Right cardiac atrium (tissue), 5 donors: ENCODE measurements at regions not wholly inside any gene's neighbourhood (a gene's known extent, or its start where the extent isn't known, plus 50 kb on each side); places are given as distances from the start of the nearest gene placed in this dataset.

ENCODE experiments used
- ATAC-seq, 2 donors: fragments of 200-7000 bp; cut with Tn5 transposase; one replicate each; pipeline versions ENCODE4 v1.8.0 to v1.9.1; 2020; ENCODE audit warnings: moderate library complexity in 2 of 2, mild to moderate bottlenecking in 1 of 2
- DNase-seq, 3 donors: peaks; one replicate each; pipeline ENCODE4 v3.0.0-alpha.2; 2020
- H3K27ac ChIP-seq: one replicate; pipeline ENCODE4 v1.5.1; 2013; ENCODE audit warnings: mild to moderate bottlenecking, low read length, control low read depth, moderate library complexity
- H3K27me3 ChIP-seq: one replicate; pipeline ENCODE4 v1.6.1; 2013; ENCODE audit not compliant: control insufficient read depth, insufficient read depth
- H3K4me1 ChIP-seq: one replicate; pipeline ENCODE4 v1.6.1; 2013; ENCODE audit warnings: low read length; ENCODE audit not compliant: control insufficient read depth, insufficient read depth
- H3K4me3 ChIP-seq: one replicate; pipeline ENCODE4 v1.5.1; 2013; ENCODE audit warnings: low read length, control low read depth
- H3K9me3 ChIP-seq: one replicate; pipeline ENCODE4 v1.6.1; 2013; ENCODE audit warnings: low read length; ENCODE audit not compliant: control insufficient read depth
- WGBS: extraction: QIAGEN DNeasy Blood & Tissue Kit; methylation state at CpG from one replicate; pipeline ENCODE4 v1.1.7; 2013; 5-methylcytosine and 5-hydroxymethylcytosine counted together
- intact Hi-C, 4 donors: fragments of 100-400 bp; cut with DNase I; formaldehyde crosslinking; loops; one replicate each; pipeline versions ENCODE4 v1.11.0 to v1.14.0; 2022 to 2023
- donor health status: healthy with polysubstance abuse.
- donor health status: DM: no; HTN: yes; CAD: no.
- donor health status: DM: no; HTN: no; CAD: no.
- donor health status: DM: no; HTN: yes; CAD: no; lungs with severe emphysema.
- donor health status: DM: yes; HTN: yes; CAD: no.

DNA sequence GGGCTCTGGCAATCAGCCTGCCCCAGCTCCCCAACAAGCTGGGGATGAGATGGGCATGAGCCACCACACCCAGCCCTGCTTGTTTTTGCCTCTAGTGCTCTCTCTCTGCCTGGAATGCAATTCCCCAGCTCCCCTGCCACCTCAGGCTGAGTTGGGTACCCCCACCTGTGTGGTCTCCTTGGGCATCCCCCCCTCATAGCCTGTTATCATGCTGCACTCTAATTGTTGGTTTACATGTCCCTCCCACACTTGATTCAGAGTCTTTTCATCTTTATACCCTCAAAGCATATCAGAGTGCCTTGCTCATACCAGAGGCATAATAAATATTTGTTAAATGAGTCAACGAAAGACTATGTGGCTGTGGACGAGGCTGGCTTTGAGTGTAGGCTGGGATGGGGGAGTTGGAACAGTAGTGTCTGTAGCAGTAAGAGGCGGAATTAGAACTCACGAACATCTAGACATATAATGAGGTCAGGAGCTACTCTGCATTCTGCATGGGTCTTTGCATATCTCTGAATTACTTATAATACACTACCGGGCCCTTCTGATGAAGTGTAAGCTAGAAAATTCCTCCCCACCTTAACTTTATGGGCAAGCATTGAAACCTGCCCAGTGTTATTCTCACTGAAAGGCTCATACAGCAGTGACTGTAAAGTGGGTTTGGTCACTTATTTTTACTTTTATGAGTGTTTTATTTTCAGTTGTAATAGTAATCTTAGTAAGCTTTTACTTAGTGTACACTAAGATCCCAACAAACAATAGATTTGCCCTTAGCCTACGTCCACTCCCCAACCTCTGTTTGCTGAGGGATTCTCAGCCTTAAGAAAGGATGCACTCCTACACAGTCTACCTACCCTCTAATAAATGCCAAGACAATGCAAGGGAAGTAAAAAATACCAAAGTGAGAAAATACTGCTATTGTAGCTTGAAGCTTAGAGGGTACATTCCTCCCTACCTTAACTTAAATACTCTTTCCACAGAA lies 58.7 kb downstream of the EDN1 start:
- ATAC-seq (no peak), DNase-seq (no peak)
- 78% methylated on average over 6 of the region's 6 CpGs for WGBS
- intact Hi-C loops: no loop called here
- Histone ChIP-seq H3K4me1 (peaks cover 6% of the 10 kb centered on the region), H3K27me3 (no peaks in the 10 kb centered on the region), H3K9me3 (no peaks in the 10 kb centered on the region), H3K27ac (no peak overlapping the region), H3K4me3 (no peak overlapping the region)

- ATAC-seq: no peak
- Histone ChIP-seq H3K27me3 (no peaks in the 10 kb centered on the region), H3K9me3 (no peaks in the 10 kb centered on the region), H3K4me3 (no peak overlapping the region), H3K27ac (no peak overlapping the region), H3K4me1 (peaks cover 6% of the 10 kb centered on the region)
- DNase-seq: no peak
- WGBS: 96% methylated on average over 1 of the region's 1 CpG
- intact Hi-C loops: no loop called here
Measured at GRCh38 chr6:12350644-12351170, 60.5 kb downstream of the EDN1 start.

GRCh38 chr6:12351672-12352071 lies 61.5 kb downstream of the EDN1 start:
- no peaks in the 10 kb centered on the region for H3K27me3 ChIP-seq
- H3K9me3 ChIP-seq: no peaks in the 10 kb centered on the region
- H3K27ac ChIP-seq: no peak overlapping the region
- peaks cover 3% of the 10 kb centered on the region for H3K4me1 ChIP-seq
- no peak overlapping the region for H3K4me3 ChIP-seq
- intact Hi-C loops: no loop called here
- DNase-seq (no peak), ATAC-seq (no peak)

DNA sequence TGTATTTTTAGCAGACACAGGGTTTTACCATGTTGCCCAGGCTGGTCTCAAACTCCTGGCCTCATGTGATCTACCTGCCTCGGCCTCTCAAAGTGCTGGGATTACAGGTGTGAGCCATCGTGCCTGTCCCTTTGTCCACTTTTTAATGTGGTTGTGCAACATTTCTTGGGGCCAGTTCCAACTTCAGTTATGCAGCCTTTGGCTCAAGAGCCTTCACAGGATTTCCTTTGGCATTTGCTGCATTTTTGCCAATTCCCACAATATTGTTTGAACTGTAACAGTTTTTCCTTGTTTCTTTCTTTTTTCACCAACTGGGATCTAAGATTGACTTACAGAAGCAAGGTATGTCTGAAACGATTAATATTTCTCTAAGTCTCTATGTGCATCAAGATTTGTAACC lies 63.6 kb downstream of the EDN1 start:
- Histone ChIP-seq H3K4me1 (no peaks in the 10 kb centered on the region), H3K27ac (no peak overlapping the region), H3K4me3 (no peak overlapping the region), H3K27me3 (no peaks in the 10 kb centered on the region), H3K9me3 (no peaks in the 10 kb centered on the region)
- ATAC-seq (no peak), DNase-seq (no peak)
- WGBS: 78% methylated on average over 3 of the region's 3 CpGs
- intact Hi-C loops: no loop called here

DNA sequence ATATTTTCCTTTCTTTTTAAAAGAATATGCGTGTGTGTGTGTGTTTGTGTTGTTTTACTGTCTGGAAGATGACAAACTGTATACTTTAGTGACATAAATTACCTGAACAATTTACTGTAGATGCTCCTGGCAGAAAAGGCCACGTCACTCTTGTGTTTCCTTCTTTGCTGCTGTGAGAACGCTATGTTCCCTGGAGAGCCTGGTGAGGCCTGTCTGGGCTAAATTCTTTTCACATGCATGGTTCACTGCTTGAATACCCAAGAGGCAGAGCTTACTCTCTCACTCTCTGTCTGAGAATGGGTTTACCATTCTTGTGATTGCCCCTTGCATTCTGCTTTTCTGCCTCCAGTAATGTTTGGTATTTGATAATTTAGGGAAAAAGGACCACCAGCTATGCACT lies 64.3 kb downstream of the EDN1 start:
- DNase-seq (no peak), ATAC-seq (peak; percentile 47 to 80)
- Histone ChIP-seq H3K9me3 (no peaks in the 10 kb centered on the region), H3K4me1 (no peaks in the 10 kb centered on the region), H3K27me3 (no peaks in the 10 kb centered on the region), H3K4me3 (no peak overlapping the region), H3K27ac (no peak overlapping the region)
- intact Hi-C loops: no loop called here
- 51% methylated on average over 3 of the region's 3 CpGs for WGBS

DNA sequence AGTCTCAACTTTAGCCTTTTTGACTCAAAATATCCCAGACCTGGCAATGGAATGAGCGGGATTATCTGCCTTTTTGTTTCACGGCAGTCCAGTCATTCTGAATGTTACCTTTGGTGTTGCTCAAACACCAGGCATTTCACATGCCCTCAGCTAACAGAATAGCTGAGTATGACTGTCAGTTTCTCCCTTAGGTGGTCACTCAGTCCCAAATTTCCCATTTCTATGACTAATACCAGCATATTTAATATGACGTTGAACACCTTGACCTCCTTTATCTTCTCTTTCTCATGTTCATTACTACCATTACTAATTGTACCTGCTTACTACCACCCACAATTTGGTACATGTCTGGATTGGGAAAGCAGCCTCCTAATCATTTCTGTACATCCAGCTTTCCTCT lies 65.2 kb downstream of the EDN1 start:
- no peaks in the 10 kb centered on the region for H3K4me1 ChIP-seq
- no peaks in the 10 kb centered on the region for H3K9me3 ChIP-seq
- H3K27ac ChIP-seq: no peak overlapping the region
- intact Hi-C loops: no loop called here
- no peak for DNase-seq
- ATAC-seq: no peak
- 91% methylated on average over 3 of the region's 3 CpGs for WGBS
- H3K4me3 ChIP-seq: no peak overlapping the region
- no peaks in the 10 kb centered on the region for H3K27me3 ChIP-seq

DNA sequence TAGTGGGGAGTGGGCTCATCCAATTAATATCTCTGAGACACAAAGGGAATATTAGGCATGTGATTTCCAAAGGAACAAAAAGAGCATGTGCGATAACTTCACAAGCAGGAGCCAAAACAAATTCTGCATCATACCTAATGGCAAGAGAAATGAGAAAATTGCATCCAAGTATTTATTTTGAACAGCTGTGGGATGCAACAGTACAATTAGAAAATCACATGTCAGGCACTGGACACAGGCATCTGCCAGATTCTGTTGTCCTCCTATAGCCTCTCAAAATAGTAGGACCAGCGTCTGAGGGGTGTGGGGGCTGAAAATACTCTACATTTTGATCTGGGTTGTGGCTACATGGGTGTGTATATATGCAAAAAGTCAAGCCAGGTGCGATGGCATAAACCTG lies 66.3 kb downstream of the EDN1 start:
- 73% methylated on average over 3 of the region's 3 CpGs for WGBS
- intact Hi-C loops: no loop called here

GRCh38 chr6:12356983-12357972 lies 67.1 kb downstream of the EDN1 start:
- intact Hi-C loops: no loop called here
- WGBS: 79% methylated on average over 11 of the region's 11 CpGs
- Histone ChIP-seq H3K27me3 (no peaks in the 10 kb centered on the region), H3K9me3 (no peaks in the 10 kb centered on the region), H3K4me3 (no peak overlapping the region), H3K27ac (no peak overlapping the region), H3K4me1 (no peaks in the 10 kb centered on the region)
- ATAC-seq (no peak), DNase-seq (no peak)

More for the DNA sequence above, 66.3 kb downstream of the EDN1 start:
- no peak for ATAC-seq
- Histone ChIP-seq H3K4me3 (no peak overlapping the region), H3K9me3 (no peaks in the 10 kb centered on the region), H3K27ac (no peak overlapping the region), H3K27me3 (no peaks in the 10 kb centered on the region), H3K4me1 (no peaks in the 10 kb centered on the region)
- DNase-seq: no peak

DNA sequence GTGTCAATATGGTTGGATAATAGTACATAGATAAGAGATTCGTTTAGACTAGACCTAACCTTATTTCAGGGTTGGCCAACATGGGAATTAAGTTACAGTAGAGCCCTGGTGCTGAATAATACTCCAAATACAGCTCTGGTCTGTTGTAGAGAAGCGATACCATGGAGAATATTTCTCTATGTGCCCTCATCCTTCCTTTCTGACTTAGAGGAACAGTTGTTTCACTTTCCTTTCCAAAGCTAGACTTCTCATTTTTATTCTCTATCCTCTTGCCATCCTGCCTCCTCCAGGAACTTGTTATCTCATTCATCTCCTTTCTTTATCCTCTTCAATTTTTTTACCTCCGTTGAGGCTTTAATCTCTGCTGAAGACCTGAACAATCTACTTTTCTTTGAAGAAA lies 68.9 kb downstream of the EDN1 start:
- no peaks in the 10 kb centered on the region for H3K9me3 ChIP-seq
- DNase-seq (no peak), ATAC-seq (no peak)
- H3K27ac ChIP-seq: no peak overlapping the region
- H3K4me1 ChIP-seq: no peaks in the 10 kb centered on the region
- no peak overlapping the region for H3K4me3 ChIP-seq
- no peaks in the 10 kb centered on the region for H3K27me3 ChIP-seq
- 56% methylated on average over 3 of the region's 3 CpGs for WGBS
- intact Hi-C loops: no loop called here

DNA sequence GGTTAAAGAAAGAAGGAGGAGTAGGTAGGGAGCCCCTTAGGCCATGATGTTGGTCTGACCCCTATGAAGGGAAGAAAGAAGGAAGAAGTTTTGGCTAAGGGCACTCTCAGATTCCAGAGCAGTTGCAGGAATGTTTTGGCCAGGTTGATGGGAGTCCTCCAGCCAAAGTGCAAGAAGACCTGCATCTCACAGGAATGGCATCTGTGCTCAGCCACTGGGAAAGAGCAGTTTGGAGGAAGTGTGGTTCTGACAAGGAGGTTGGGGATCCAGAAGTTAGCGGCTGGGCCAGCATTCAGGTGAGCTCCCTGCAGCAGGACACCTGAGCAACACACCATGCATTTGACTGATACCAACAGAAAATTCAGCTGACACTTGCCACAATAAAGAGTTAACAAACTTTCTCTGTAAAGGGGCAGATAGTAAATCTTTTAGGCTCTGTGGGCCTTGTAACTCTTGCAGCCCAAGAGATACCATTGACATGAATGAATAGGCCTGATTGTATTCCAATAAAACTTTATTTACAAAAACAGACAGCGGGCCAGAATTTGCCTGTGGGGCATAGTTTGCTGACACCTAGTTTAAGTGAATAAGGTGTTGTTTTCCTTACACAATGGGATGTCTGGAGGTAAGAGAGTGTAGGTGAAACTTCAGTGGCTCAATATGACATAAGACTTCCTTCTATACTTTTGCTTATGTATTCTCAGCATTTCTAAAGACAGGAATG lies 71.0 kb downstream of the EDN1 start:
- no peak overlapping the region for H3K4me3 ChIP-seq
- H3K27ac ChIP-seq: no peak overlapping the region
- H3K27me3 ChIP-seq: no peaks in the 10 kb centered on the region
- WGBS: 95% methylated on average over 2 of the region's 2 CpGs
- intact Hi-C loops: no loop called here
- peaks cover 4% of the 10 kb centered on the region for H3K4me1 ChIP-seq
- H3K9me3 ChIP-seq: no peaks in the 10 kb centered on the region
- no peak for ATAC-seq
- no peak for DNase-seq
